ENCODE measurements at regions not wholly inside any gene's neighbourhood (a gene's known extent, or its start where the extent isn't known, plus 50 kb on each side); places are given as distances from the start of the nearest gene placed in this dataset.
A peak's percentile ranks its signal among the peaks of the same experiment; 100 is the strongest.

DNA sequence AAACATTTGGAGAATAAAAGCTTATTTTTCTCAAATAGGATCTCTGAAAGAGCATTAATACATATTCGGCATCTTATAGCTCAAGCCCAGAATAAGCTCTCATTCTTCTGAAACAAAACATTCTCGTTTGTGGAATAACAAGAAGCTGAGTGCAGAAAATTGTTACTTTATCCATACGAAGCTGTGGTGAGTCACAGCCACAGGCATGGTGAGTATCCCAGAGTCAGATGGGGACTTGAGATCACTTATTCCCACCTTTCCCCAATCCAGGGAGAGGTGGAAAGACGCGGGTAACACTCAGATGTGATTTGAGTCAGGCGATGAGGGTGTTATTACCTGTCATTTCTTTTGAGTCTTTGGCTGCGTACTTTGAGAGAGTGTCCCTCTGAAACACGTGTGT, 214.6 kb upstream of the TMEM132C start:
- H3K4me3 ChIP-seq (ENCODE audit: low read length), result no peak overlapping the region
- TF ChIP-seq, protein P1, sequence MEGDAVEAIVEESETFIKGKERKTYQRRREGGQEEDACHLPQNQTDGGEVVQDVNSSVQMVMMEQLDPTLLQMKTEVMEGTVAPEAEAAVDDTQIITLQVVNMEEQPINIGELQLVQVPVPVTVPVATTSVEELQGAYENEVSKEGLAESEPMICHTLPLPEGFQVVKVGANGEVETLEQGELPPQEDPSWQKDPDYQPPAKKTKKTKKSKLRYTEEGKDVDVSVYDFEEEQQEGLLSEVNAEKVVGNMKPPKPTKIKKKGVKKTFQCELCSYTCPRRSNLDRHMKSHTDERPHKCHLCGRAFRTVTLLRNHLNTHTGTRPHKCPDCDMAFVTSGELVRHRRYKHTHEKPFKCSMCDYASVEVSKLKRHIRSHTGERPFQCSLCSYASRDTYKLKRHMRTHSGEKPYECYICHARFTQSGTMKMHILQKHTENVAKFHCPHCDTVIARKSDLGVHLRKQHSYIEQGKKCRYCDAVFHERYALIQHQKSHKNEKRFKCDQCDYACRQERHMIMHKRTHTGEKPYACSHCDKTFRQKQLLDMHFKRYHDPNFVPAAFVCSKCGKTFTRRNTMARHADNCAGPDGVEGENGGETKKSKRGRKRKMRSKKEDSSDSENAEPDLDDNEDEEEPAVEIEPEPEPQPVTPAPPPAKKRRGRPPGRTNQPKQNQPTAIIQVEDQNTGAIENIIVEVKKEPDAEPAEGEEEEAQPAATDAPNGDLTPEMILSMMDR (conservative IDR thresholded peaks at IDR 0.05; ENCODE audit: low read length), result no peak
- DNase-seq (ENCODE audit: low read depth), result peak; percentile 16

DNA sequence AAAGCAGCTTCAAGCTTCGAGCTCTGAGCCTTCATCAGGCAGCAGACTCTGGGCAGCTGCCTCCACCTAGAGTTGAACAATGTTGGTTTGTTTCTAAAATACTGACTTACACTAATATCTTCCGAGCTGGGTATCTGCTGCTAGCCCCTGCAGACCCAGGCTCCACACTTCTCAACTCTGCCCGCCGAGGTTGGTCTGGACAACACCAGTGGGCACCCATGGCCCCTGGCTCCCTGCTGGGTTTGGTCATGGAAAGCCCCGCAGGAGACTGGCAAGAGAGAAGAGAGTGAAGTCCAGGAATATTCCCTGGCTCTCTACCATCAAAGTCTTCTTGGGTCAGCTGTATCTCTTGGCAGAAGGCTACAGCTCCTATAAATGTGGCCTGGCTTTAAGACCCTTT, 214.2 kb upstream of the TMEM132C start:
- TF ChIP-seq, protein P1 (conservative IDR thresholded peaks at IDR 0.05; ENCODE audit: low read length), result no peak
- no peak for DNase-seq (ENCODE audit: low read depth)
- H3K4me3 ChIP-seq (ENCODE audit: low read length), result no peak overlapping the region

DNA sequence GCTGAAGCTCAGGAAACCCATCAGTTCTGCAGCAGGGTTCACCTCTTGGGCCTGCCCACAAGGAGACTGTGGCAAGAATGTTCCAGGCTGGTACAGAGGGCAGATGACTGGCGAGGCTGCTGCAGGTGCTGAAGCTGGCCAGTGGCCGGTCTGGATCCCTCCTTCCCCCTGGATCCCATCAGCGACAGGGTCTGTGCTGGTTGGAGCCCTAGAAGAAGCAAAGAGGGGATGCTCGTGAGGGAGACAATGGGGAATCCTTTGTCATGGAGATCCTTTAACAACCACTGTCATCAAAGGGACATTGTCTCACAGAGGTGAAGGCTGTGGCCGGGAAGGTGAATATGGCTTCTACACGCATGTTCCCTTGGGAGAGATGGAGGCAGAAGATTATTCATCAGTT, 211.4 kb upstream of the TMEM132C start:
- no peak overlapping the region for H3K4me3 ChIP-seq (ENCODE audit: low read length)
- TF ChIP-seq, protein P1 (conservative IDR thresholded peaks at IDR 0.05; ENCODE audit: low read length), result no peak
- DNase-seq (ENCODE audit: low read depth), result no peak

DNA sequence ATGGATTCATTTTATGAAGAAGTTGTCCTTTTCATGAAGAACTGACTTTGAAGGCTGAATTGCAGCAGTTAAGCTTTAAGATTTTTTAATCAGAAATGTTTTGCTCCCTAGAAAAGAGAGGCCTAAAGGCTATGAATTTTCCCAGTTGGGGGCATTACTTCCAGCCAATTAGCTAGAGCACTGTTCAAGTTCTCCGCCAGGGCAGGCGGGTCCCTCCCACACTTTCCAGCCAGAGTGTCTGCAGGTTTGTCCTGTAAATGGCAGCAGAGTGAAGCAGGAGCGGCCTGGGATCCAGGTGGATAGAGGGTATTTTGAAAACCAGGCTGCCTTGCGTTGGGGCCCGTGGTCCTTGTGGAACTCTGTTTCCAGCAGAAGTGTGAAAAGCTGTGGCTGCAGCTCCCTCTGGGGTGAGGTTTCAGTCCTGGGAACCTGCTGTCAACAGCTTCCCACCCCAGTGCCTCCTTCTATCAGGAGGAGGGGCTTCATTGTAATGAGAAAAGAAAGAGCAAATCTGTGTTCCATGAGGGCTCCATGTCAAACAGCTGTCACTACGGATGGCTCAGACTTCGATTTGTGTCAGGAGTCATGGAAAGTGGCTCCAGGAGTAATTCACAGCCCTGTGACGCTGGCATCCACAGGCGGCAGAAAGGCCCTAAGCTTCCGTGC, 210.7 kb upstream of the TMEM132C start:
- no peak overlapping the region for H3K4me3 ChIP-seq (ENCODE audit: low read length)
- DNase-seq (ENCODE audit: low read depth), result no peak
- TF ChIP-seq, protein P1 (conservative IDR thresholded peaks at IDR 0.05; ENCODE audit: low read length), result no peak

DNA sequence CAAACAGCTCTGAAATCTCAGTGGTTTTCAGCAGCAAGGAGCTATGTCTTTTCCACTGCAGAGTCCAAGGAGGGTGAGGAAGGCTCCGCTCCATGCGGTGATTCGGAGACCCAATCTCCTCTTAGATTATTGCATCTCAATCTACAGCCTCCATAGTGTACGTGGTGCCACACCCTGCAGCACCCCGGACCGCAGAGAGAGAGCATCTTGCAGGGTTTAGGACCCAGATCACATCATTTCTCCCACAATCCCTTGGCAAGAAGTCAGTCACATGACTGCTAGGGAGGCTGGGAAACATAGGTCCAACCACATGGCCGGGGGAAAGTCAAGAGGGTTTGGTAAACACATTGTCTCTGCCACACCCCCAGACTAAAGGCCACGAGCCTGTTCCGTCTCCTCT, 209.4 kb upstream of the TMEM132C start:
- H3K4me3 ChIP-seq (ENCODE audit: low read length), result no peak overlapping the region
- DNase-seq (ENCODE audit: low read depth), result no peak

DNA sequence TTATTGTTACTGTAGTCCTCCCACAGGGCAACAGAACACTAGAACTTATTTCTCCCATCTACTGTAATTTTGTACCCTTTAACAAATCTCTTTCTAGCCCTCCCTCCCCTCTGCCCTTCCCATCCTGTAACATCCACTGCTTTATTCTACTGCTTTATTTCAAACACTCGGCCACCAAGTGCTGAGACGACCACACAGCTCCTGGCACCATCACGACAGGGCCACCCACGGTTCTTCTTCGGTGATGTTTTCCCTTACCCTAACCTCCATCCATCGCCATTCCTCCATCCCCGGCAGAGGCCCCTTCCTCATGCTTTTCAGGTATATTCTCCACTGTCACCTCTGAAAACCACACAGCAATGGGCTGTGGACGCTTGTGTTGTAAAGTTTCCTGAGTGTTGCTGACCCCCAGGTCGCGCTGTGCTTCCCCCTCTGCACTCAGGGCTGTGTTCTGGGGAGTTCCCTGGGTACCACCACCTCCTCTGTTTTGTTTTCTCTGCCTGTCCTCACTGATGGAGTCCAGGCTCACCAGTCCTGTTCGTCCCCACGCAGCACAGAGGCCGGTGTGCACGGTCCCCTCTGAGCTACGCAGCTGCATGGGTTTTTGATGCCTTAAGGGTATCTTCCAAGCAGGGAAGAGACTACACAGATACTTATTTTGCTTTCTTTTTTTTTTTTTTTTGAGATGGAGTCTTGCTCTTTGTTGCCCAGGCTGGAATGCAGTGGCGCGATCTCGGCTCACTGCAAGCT, 207.2 kb upstream of the TMEM132C start:
- TF ChIP-seq, protein P1 (conservative IDR thresholded peaks at IDR 0.05; ENCODE audit: low read length), result no peak
- no peak for DNase-seq (ENCODE audit: low read depth)
- H3K4me3 ChIP-seq (ENCODE audit: low read length), result no peak overlapping the region

More for the DNA sequence above, 209.4 kb upstream of the TMEM132C start:
- TF ChIP-seq, protein P1 (conservative IDR thresholded peaks at IDR 0.05; ENCODE audit: low read length), result no peak

DNA sequence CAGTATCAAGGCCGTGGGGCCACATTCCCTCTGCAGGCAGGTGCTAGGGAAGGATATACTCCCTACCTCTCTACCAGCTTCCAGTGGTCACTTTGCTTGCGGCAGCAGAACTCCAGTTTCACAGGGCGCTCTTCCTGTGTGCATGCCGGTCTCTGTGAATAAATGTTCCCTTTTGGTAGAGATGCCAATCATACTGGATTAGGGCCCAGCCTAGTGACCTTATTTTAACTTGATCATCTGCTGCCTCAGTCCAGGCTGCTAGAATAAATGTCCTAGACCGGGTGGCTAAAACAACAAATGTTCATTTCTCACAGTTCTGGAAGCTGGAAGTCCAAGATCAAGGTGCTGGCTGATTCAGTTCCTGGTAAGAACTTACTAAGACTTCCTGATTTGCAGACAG, 198.8 kb upstream of the TMEM132C start:
- DNase-seq (ENCODE audit: low read depth), result no peak
- TF ChIP-seq, protein P1 (conservative IDR thresholded peaks at IDR 0.05; ENCODE audit: low read length), result no peak
- no peak overlapping the region for H3K4me3 ChIP-seq (ENCODE audit: low read length)

All from AG10803 (cell line).